ACC112 (cell line): ENCODE measurements at regions not wholly inside any gene's neighbourhood (a gene's known extent, or its start where the extent isn't known, plus 50 kb on each side); places are given as distances from the start of the nearest gene placed in this dataset.

Experiments used
- H2AFZ ChIP-seq: fragments of 200-600 bp; sonication (generic); one replicate; pipeline ENCODE4 v1.6.0; 2017; ENCODE audit warnings: antibody characterized with exemption, low read length; ENCODE audit not compliant: unreplicated experiment
- H3K27ac ChIP-seq: fragments of 200-600 bp; sonication (generic); 2 replicates; pipeline ENCODE4 v1.5.1; 2014; ENCODE audit warnings: low read depth, mild to moderate bottlenecking, antibody characterized with exemption, low read length, moderate library complexity
- H3K27me3 ChIP-seq: fragments of 200-600 bp; sonication (generic); 2 replicates; pipeline ENCODE4 v1.6.1; 2014; ENCODE audit warnings: mild to moderate bottlenecking, antibody characterized with exemption, low read length, moderate library complexity, mixed read lengths; ENCODE audit not compliant: insufficient read depth
- H3K36me3 ChIP-seq: fragments of 200-600 bp; sonication (generic); 2 replicates; pipeline ENCODE4 v1.6.1; 2016; ENCODE audit warnings: mild to moderate bottlenecking, antibody characterized with exemption, low read length, moderate library complexity, mixed read lengths; ENCODE audit not compliant: insufficient read depth
- H3K4me1 ChIP-seq: fragments of 200-600 bp; sonication (generic); one replicate; pipeline ENCODE4 v1.6.1; 2016; ENCODE audit warnings: low read length, mixed read lengths; ENCODE audit not compliant: insufficient read depth, unreplicated experiment, control insufficient read depth
- H3K4me3 ChIP-seq: fragments of 200-600 bp; sonication (generic); 2 replicates; pipeline ENCODE4 v1.5.1; 2014; ENCODE audit warnings: mild to moderate bottlenecking, low read depth, low read length
- H3K79me2 ChIP-seq: fragments of 200-600 bp; sonication (generic); one replicate; pipeline ENCODE4 v1.6.0; 2016; ENCODE audit warnings: low read length; ENCODE audit not compliant: control insufficient read depth, unreplicated experiment, insufficient read depth

GRCh38 chr10:78197628-78198272 is 164.1 kb downstream of the RPS24 start:
- H3K36me3 ChIP-seq: no peaks in the 10 kb centered on the region
- no peak overlapping the region for H2AFZ ChIP-seq
- no peak overlapping the region for H3K4me3 ChIP-seq
- H3K27me3 ChIP-seq: peaks cover 19% of the 10 kb centered on the region
- no peak overlapping the region for H3K27ac ChIP-seq
- H3K4me1 ChIP-seq: peaks cover 4% of the 10 kb centered on the region
- no peaks in the 10 kb centered on the region for H3K79me2 ChIP-seq

- peaks cover 6% of the 10 kb centered on the region for H3K27me3 ChIP-seq
Observed at GRCh38 chr10:78199005-78199725, 165.5 kb downstream of the RPS24 start.

GRCh38 chr10:78199759-78200158 is 166.1 kb downstream of the RPS24 start:
- peaks cover 5% of the 10 kb centered on the region for H3K27me3 ChIP-seq
- no peak overlapping the region for H3K27ac ChIP-seq
- no peaks in the 10 kb centered on the region for H3K36me3 ChIP-seq

More at GRCh38 chr10:78199005-78199725, 165.5 kb downstream of the RPS24 start:
- no peaks in the 10 kb centered on the region for H3K79me2 ChIP-seq
- no peak overlapping the region for H3K4me3 ChIP-seq
- H3K4me1 ChIP-seq: peaks cover 5% of the 10 kb centered on the region
- no peak overlapping the region for H2AFZ ChIP-seq
- no peak overlapping the region for H3K27ac ChIP-seq
- no peaks in the 10 kb centered on the region for H3K36me3 ChIP-seq

GRCh38 chr10:78200686-78201085 is 167.0 kb downstream of the RPS24 start:
- Histone ChIP-seq H3K27me3 (peaks cover 5% of the 10 kb centered on the region), H3K4me3 (no peak overlapping the region)

More at GRCh38 chr10:78199759-78200158, 166.1 kb downstream of the RPS24 start:
- Histone ChIP-seq H2AFZ (no peak overlapping the region), H3K79me2 (no peaks in the 10 kb centered on the region), H3K4me1 (peaks cover 11% of the 10 kb centered on the region), H3K4me3 (no peak overlapping the region)

GRCh38 chr10:78202386-78202785 is 168.7 kb downstream of the RPS24 start:
- Histone ChIP-seq H3K4me3 (no peak overlapping the region), H3K4me1 (peaks cover 7% of the 10 kb centered on the region), H3K27ac (no peak overlapping the region), H2AFZ (no peak overlapping the region), H3K27me3 (peaks cover 5% of the 10 kb centered on the region), H3K79me2 (no peaks in the 10 kb centered on the region), H3K36me3 (no peaks in the 10 kb centered on the region)

More at GRCh38 chr10:78200686-78201085, 167.0 kb downstream of the RPS24 start:
- H3K79me2 ChIP-seq: no peaks in the 10 kb centered on the region
- H3K36me3 ChIP-seq: no peaks in the 10 kb centered on the region
- H3K4me1 ChIP-seq: peaks cover 11% of the 10 kb centered on the region
- H3K27ac ChIP-seq: no peak overlapping the region
- no peak overlapping the region for H2AFZ ChIP-seq

GRCh38 chr10:78203915-78204818 is 170.5 kb downstream of the RPS24 start:
- H3K4me3 ChIP-seq: no peak overlapping the region
- H3K27ac ChIP-seq: no peak overlapping the region
- peaks cover 5% of the 10 kb centered on the region for H3K27me3 ChIP-seq
- no peak overlapping the region for H2AFZ ChIP-seq
- peaks cover 7% of the 10 kb centered on the region for H3K4me1 ChIP-seq
- H3K36me3 ChIP-seq: no peaks in the 10 kb centered on the region
- no peaks in the 10 kb centered on the region for H3K79me2 ChIP-seq

- Histone ChIP-seq H3K27ac (no peak overlapping the region), H3K4me1 (peaks cover 7% of the 10 kb centered on the region), H3K27me3 (no peaks in the 10 kb centered on the region; the same call in 1 of the 2 replicates), H3K36me3 (no peaks in the 10 kb centered on the region), H3K79me2 (no peaks in the 10 kb centered on the region), H3K4me3 (no peak overlapping the region), H2AFZ (no peak overlapping the region)
Observed at GRCh38 chr10:78205457-78206016, 171.9 kb downstream of the RPS24 start.

GRCh38 chr10:78207216-78207615 is 173.6 kb downstream of the RPS24 start:
- H3K4me3 ChIP-seq: no peak overlapping the region
- H3K27me3 ChIP-seq: no peaks in the 10 kb centered on the region; the same call in 1 of the 2 replicates
- H3K27ac ChIP-seq: no peak overlapping the region
- H2AFZ ChIP-seq: no peak overlapping the region
- H3K79me2 ChIP-seq: no peaks in the 10 kb centered on the region
- H3K36me3 ChIP-seq: no peaks in the 10 kb centered on the region
- H3K4me1 ChIP-seq: peaks cover 7% of the 10 kb centered on the region

GRCh38 chr10:78207776-78208175 is 174.1 kb downstream of the RPS24 start:
- no peaks in the 10 kb centered on the region; the same call in 1 of the 2 replicates for H3K27me3 ChIP-seq
- H3K4me1 ChIP-seq: peaks cover 7% of the 10 kb centered on the region
- no peaks in the 10 kb centered on the region for H3K79me2 ChIP-seq
- no peaks in the 10 kb centered on the region for H3K36me3 ChIP-seq
- no peak overlapping the region for H3K27ac ChIP-seq
- no peak overlapping the region for H2AFZ ChIP-seq
- no peak overlapping the region for H3K4me3 ChIP-seq

GRCh38 chr10:78209970-78210369 is 176.3 kb downstream of the RPS24 start:
- no peaks in the 10 kb centered on the region; the same call in 1 of the 2 replicates for H3K27me3 ChIP-seq
- no peak overlapping the region for H3K4me3 ChIP-seq
- no peaks in the 10 kb centered on the region for H3K79me2 ChIP-seq
- H3K27ac ChIP-seq: no peak overlapping the region
- no peaks in the 10 kb centered on the region for H3K4me1 ChIP-seq
- no peaks in the 10 kb centered on the region for H3K36me3 ChIP-seq
- no peak overlapping the region for H2AFZ ChIP-seq
